SK-N-SH treated with all-trans-retinoic acid at 6 μM for 48 hours (cell line): ENCODE measurements at regions not wholly inside any gene's neighbourhood (a gene's known extent, or its start where the extent isn't known, plus 50 kb on each side); places are given as distances from the start of the nearest gene placed in this dataset.
A peak's percentile ranks its signal among the peaks of the same experiment; 100 is the strongest.

Experiments
- ATAC-seq: fragments of 200-7000 bp; cut with Tn5 transposase; 3 replicates; pipeline ENCODE4 v1.9.1; 2020; ENCODE audit warnings: mild to moderate bottlenecking, moderate library complexity
- ARNTL ChIP-seq: fragments of 450-650 bp; formaldehyde crosslinking; IDR thresholded peaks from 2 replicates; pipeline ENCODE4 v1.5.0; 2020; ENCODE audit warnings: low read depth, mild to moderate bottlenecking, moderate library complexity, borderline replicate concordance
- BACH2 ChIP-seq: fragments of 250-450 bp; sonication (Bioruptor Pico); IDR thresholded peaks from 2 replicates; pipeline ENCODE4 v1.9.0; 2021; ENCODE audit warnings: mild to moderate bottlenecking, borderline replicate concordance
- CREB5 ChIP-seq: fragments of 250-450 bp; sonication (Bioruptor Pico); IDR thresholded peaks from 2 replicates; pipeline ENCODE4 v1.5.1; 2020; ENCODE audit warnings: low read depth, mild to moderate bottlenecking, moderate library complexity
- CSDC2 ChIP-seq: fragments of 250-450 bp; sonication (Bioruptor Pico); IDR thresholded peaks from 2 replicates; pipeline ENCODE4 v1.5.0; 2020; ENCODE audit warnings: mild to moderate bottlenecking, moderate library complexity
- CSRNP3 ChIP-seq: fragments of 250-450 bp; sonication (Bioruptor Pico); IDR thresholded peaks from 2 replicates; pipeline ENCODE4 v1.5.1; 2021; ENCODE audit warnings: mild to moderate bottlenecking, moderate library complexity
- ESRRG ChIP-seq: fragments of 250-450 bp; sonication (Bioruptor Pico); IDR thresholded peaks from 2 replicates; pipeline ENCODE4 v1.6.1; 2021; ENCODE audit warnings: mild to moderate bottlenecking
- GLIS3 ChIP-seq: fragments of 250-450 bp; sonication (Bioruptor Pico); IDR thresholded peaks from 2 replicates; pipeline ENCODE4 v1.5.0; 2020; ENCODE audit warnings: mild to moderate bottlenecking, moderate library complexity
- ISL1 ChIP-seq: fragments of 250-450 bp; sonication (Bioruptor Pico); IDR thresholded peaks from 2 replicates; pipeline ENCODE4 v2.1.2; 2022; ENCODE audit warnings: mild to moderate bottlenecking, moderate library complexity
- PATZ1 ChIP-seq: fragments of 250-450 bp; sonication (Bioruptor Pico); IDR thresholded peaks from 2 replicates; pipeline ENCODE4 v1.8.0; 2020; ENCODE audit warnings: mild to moderate bottlenecking, moderate library complexity, borderline replicate concordance
- PPARA ChIP-seq: fragments of 250-450 bp; sonication (Bioruptor Pico); IDR thresholded peaks from 2 replicates; pipeline ENCODE4 v1.5.0; 2020; ENCODE audit warnings: mild to moderate bottlenecking, borderline replicate concordance
- SNAI2 ChIP-seq: fragments of 250-450 bp; sonication (Bioruptor Pico); IDR thresholded peaks from 2 replicates; pipeline ENCODE4 v1.5.0; 2020; ENCODE audit warnings: mild to moderate bottlenecking, moderate library complexity
- TSHZ2 ChIP-seq: fragments of 250-450 bp; sonication (Bioruptor Pico); IDR thresholded peaks from 2 replicates; pipeline ENCODE4 v1.5.0; 2020; ENCODE audit warnings: mild to moderate bottlenecking, moderate library complexity
- ZC3H10 ChIP-seq: fragments of 250-450 bp; sonication (Bioruptor Pico); IDR thresholded peaks from 2 replicates; pipeline ENCODE4 v1.5.1; 2021; ENCODE audit warnings: mild to moderate bottlenecking, moderate library complexity
- ZFP3 ChIP-seq: fragments of 250-450 bp; sonication (Bioruptor Pico); IDR thresholded peaks from 2 replicates; pipeline ENCODE4 v1.5.0; 2020; ENCODE audit warnings: mild to moderate bottlenecking, moderate library complexity
- ZFP30 ChIP-seq: fragments of 450-650 bp; formaldehyde crosslinking; IDR thresholded peaks from 2 replicates; pipeline ENCODE4 v1.5.0; 2022; ENCODE audit warnings: mild to moderate bottlenecking, moderate library complexity
- ZNF565 ChIP-seq: fragments of 450-650 bp; formaldehyde crosslinking; conservative IDR thresholded peaks from 2 replicates; pipeline ENCODE4 v1.5.0; 2020; ENCODE audit warnings: low read depth, mild to moderate bottlenecking, moderate library complexity
- ZNF70 ChIP-seq: fragments of 450-650 bp; formaldehyde crosslinking; IDR thresholded peaks from 2 replicates; pipeline ENCODE4 v1.5.0; 2020; ENCODE audit warnings: mild to moderate bottlenecking, moderate library complexity
- ZNF8 ChIP-seq: fragments of 450-650 bp; formaldehyde crosslinking; IDR thresholded peaks from 2 replicates; pipeline ENCODE4 v1.5.0; 2020; ENCODE audit warnings: mild to moderate bottlenecking, moderate library complexity

- TF ChIP-seq ARNTL (CRISPR knock-in tag) (no peak), ISL1 (no peak), ZNF8 (no peak), ZFP30 (no peak), SNAI2 (no peak), ZNF70 (CRISPR knock-in tag) (no peak), ZFP3 (CRISPR knock-in tag) (no peak)
- ATAC-seq, result peak; percentile 61
Measured at GRCh38 chr12:25386831-25387731, 136.4 kb upstream of the KRAS start.

- ATAC-seq, result peak; percentile 4; the same call in 2 of the 3 replicates
- TF ChIP-seq ZNF565 (CRISPR knock-in tag), result no peak
- TF ChIP-seq CREB5 (CRISPR knock-in tag), result 0 out of 2 replicates have a peak, but pooled peaks have one; percentile 27
Measured at GRCh38 chr12:25384893-25385248, 134.1 kb upstream of the KRAS start.

- no peak for ATAC-seq
- no peak for TF ChIP-seq TSHZ2 (CRISPR knock-in tag)
- no peak for TF ChIP-seq ARNTL (CRISPR knock-in tag)
- TF ChIP-seq PPARA (CRISPR knock-in tag), result no peak
- TF ChIP-seq ZNF70 (CRISPR knock-in tag), result no peak
- no peak for TF ChIP-seq BACH2 (CRISPR knock-in tag)
- no peak for TF ChIP-seq CREB5 (CRISPR knock-in tag)
- no peak for TF ChIP-seq GLIS3 (CRISPR knock-in tag)
- TF ChIP-seq CSDC2, result no peak
- no peak for TF ChIP-seq PATZ1 (CRISPR knock-in tag)
- no peak for TF ChIP-seq ZC3H10 (CRISPR knock-in tag)
- TF ChIP-seq CSRNP3 (CRISPR knock-in tag), result no peak
- TF ChIP-seq SNAI2, result no peak
- no peak for TF ChIP-seq ESRRG (CRISPR knock-in tag)
- TF ChIP-seq ISL1, result no peak
- TF ChIP-seq ZFP30, result no peak
- no peak for TF ChIP-seq ZNF8
- TF ChIP-seq, all 23 proteins: peak for 0
Measured at GRCh38 chr12:25384038-25384892, 133.5 kb upstream of the KRAS start.
